HepG2 (cell line): ENCODE measurements at regions not wholly inside any gene's neighbourhood (a gene's known extent, or its start where the extent isn't known, plus 50 kb on each side); places are given as distances from the start of the nearest gene placed in this dataset.

Experiments used
- NCOA1 ChIP-seq: sonication (generic); formaldehyde crosslinking; IDR thresholded peaks from 2 replicates; pipeline ENCODE4 v1.9.0; 2021; ENCODE audit warnings: missing genetic modification reagents
- ZNF737 ChIP-seq: sonication (generic); formaldehyde crosslinking; IDR thresholded peaks from 2 replicates; pipeline ENCODE4 v1.5.0; 2020; ENCODE audit warnings: missing genetic modification reagents, mild to moderate bottlenecking, borderline replicate concordance

GRCh38 chr16:9476744-9477143 lies 385.3 kb downstream of the HAPSTR1 start:
- TF ChIP-seq NCOA1 (CRISPR knock-in tag) (no peak), ZNF737 (CRISPR knock-in tag) (no peak)
